Activated T-helper 1 cell treated with anti-CD3 and anti-CD28 coated beads, Interleukin-12 subunit alpha, Interleukin-12 subunit beta, Interleukin-2, Interleukin-4 antibody, amounts not matched to agents 30 ng/mL and 10 ng/mL and 1 ng/mL, durations not matched to agents 14 hours and 24 hours and 36 hours (primary cell): ENCODE measurements at regions not wholly inside any gene's neighbourhood (a gene's known extent, or its start where the extent isn't known, plus 50 kb on each side); places are given as distances from the start of the nearest gene placed in this dataset.
"Not testable (repeated sequence)": the region's sequence is repeated elsewhere in the genome, so short reads cannot be mapped to it uniquely, and the experiment has no call there.

ENCODE experiments used
- DNase-seq: peaks from one replicate; pipeline ENCODE4 v3.0.0; 2021; ENCODE audit warnings: low spot score
- H3K27ac Mint-ChIP-seq: one replicate; pipeline ENCODE4 v1.8.0; 2021; ENCODE audit warnings: mild to moderate bottlenecking, mixed read lengths
- H3K27me3 Mint-ChIP-seq: one replicate; pipeline ENCODE4 v1.8.0; 2022; ENCODE audit warnings: mild to moderate bottlenecking, moderate library complexity, mixed read lengths; ENCODE audit not compliant: insufficient read depth
- H3K36me3 Mint-ChIP-seq: one replicate; pipeline ENCODE4 v1.8.0; 2021; ENCODE audit warnings: low read depth, mixed read lengths
- H3K4me1 Mint-ChIP-seq: one replicate; pipeline ENCODE4 v1.8.0; 2021; ENCODE audit warnings: low read depth, mixed read lengths
- H3K4me3 Mint-ChIP-seq: one replicate; pipeline ENCODE4 v1.8.0; 2021; ENCODE audit warnings: mild to moderate bottlenecking, moderate library complexity, mixed read lengths
- H3K9me3 Mint-ChIP-seq: one replicate; pipeline ENCODE4 v1.8.0; 2021; ENCODE audit warnings: mixed read lengths
- intact Hi-C: fragments of 100-400 bp; cut with micrococcal nuclease; formaldehyde crosslinking; loops from one replicate; pipeline ENCODE4 v1.15.1; 2024

GRCh38 chr13:44744880-44745633, 168.9 kb upstream of the TSC22D1 start:
- Mint-ChIP-seq H3K36me3 (peaks cover 1% of the 10 kb centered on the region), H3K27me3 (peaks cover 9% of the 10 kb centered on the region), H3K4me3 (no peak overlapping the region), H3K4me1 (no peaks in the 10 kb centered on the region), H3K27ac (no peak overlapping the region), H3K9me3 (peaks cover 4% of the 10 kb centered on the region)
- no peak for DNase-seq
- intact Hi-C loops: no loop called here

- DNase-seq: no peak
- Mint-ChIP-seq H3K27me3 (peaks cover 8% of the 10 kb centered on the region), H3K9me3 (peaks cover 4% of the 10 kb centered on the region), H3K4me3 (no peak overlapping the region), H3K36me3 (no peaks in the 10 kb centered on the region), H3K27ac (no peak overlapping the region), H3K4me1 (no peaks in the 10 kb centered on the region)
- intact Hi-C loops: no loop called here
These were observed 163.4 kb upstream of the TSC22D1 start for GRCh38 chr13:44739539-44739938.

GRCh38 chr13:44739120-44739519, 163.0 kb upstream of the TSC22D1 start:
- Mint-ChIP-seq H3K4me3 (no peak overlapping the region), H3K36me3 (no peaks in the 10 kb centered on the region), H3K27me3 (peaks cover 8% of the 10 kb centered on the region), H3K9me3 (peaks cover 4% of the 10 kb centered on the region), H3K4me1 (no peaks in the 10 kb centered on the region), H3K27ac (no peak overlapping the region)
- intact Hi-C loops: no loop called here
- no peak for DNase-seq

GRCh38 chr13:44738463-44738862, 162.3 kb upstream of the TSC22D1 start:
- H3K27me3 Mint-ChIP-seq: peaks cover 8% of the 10 kb centered on the region
- intact Hi-C loops: no loop called here
- no peaks in the 10 kb centered on the region for H3K9me3 Mint-ChIP-seq
- H3K27ac Mint-ChIP-seq: no peak overlapping the region
- H3K4me1 Mint-ChIP-seq: no peaks in the 10 kb centered on the region
- DNase-seq: no peak
- H3K36me3 Mint-ChIP-seq: no peaks in the 10 kb centered on the region
- H3K4me3 Mint-ChIP-seq: no peak overlapping the region

GRCh38 chr13:44735806-44736205, 159.7 kb upstream of the TSC22D1 start:
- intact Hi-C loops: no loop called here
- Mint-ChIP-seq H3K4me3 (no peak overlapping the region), H3K4me1 (no peaks in the 10 kb centered on the region), H3K27ac (no peak overlapping the region), H3K27me3 (peaks cover 9% of the 10 kb centered on the region), H3K36me3 (no peaks in the 10 kb centered on the region), H3K9me3 (no peaks in the 10 kb centered on the region)
- DNase-seq: no peak

- H3K27me3 Mint-ChIP-seq: peaks cover 9% of the 10 kb centered on the region
- H3K27ac Mint-ChIP-seq: no peak overlapping the region
- H3K4me3 Mint-ChIP-seq: no peak overlapping the region
- no peaks in the 10 kb centered on the region for H3K36me3 Mint-ChIP-seq
- no peaks in the 10 kb centered on the region for H3K4me1 Mint-ChIP-seq
- no peak for DNase-seq
- H3K9me3 Mint-ChIP-seq: no peaks in the 10 kb centered on the region
- intact Hi-C loops: no loop called here
These were observed 158.1 kb upstream of the TSC22D1 start for GRCh38 chr13:44734201-44734707.

- Mint-ChIP-seq H3K36me3 (no peaks in the 10 kb centered on the region), H3K27ac (no peak overlapping the region), H3K4me3 (no peak overlapping the region), H3K9me3 (no peaks in the 10 kb centered on the region), H3K4me1 (no peaks in the 10 kb centered on the region), H3K27me3 (peaks cover 5% of the 10 kb centered on the region)
- intact Hi-C loops: no loop called here
- DNase-seq: no peak
These were observed 156.5 kb upstream of the TSC22D1 start for GRCh38 chr13:44732503-44733098.

GRCh38 chr13:44730851-44731250, 154.7 kb upstream of the TSC22D1 start:
- intact Hi-C loops: no loop called here
- DNase-seq: no peak
- Mint-ChIP-seq H3K27ac (no peak overlapping the region), H3K9me3 (no peaks in the 10 kb centered on the region), H3K4me1 (no peaks in the 10 kb centered on the region), H3K27me3 (peaks cover 5% of the 10 kb centered on the region), H3K4me3 (no peak overlapping the region), H3K36me3 (no peaks in the 10 kb centered on the region)

GRCh38 chr13:44730099-44730498, 154.0 kb upstream of the TSC22D1 start:
- no peak overlapping the region for H3K27ac Mint-ChIP-seq
- no peak overlapping the region for H3K4me3 Mint-ChIP-seq
- H3K9me3 Mint-ChIP-seq: no peaks in the 10 kb centered on the region
- no peak for DNase-seq
- H3K27me3 Mint-ChIP-seq: peaks cover 5% of the 10 kb centered on the region
- intact Hi-C loops: no loop called here
- H3K4me1 Mint-ChIP-seq: no peaks in the 10 kb centered on the region
- no peaks in the 10 kb centered on the region for H3K36me3 Mint-ChIP-seq

- H3K36me3 Mint-ChIP-seq, H3K4me1 Mint-ChIP-seq, H3K4me3 Mint-ChIP-seq, H3K27ac Mint-ChIP-seq, DNase-seq, intact Hi-C loops, H3K9me3 Mint-ChIP-seq, H3K27me3 Mint-ChIP-seq: not testable (repeated sequence)
These were observed 151.5 kb upstream of the TSC22D1 start for GRCh38 chr13:44727591-44727990.

GRCh38 chr13:44726778-44727177, 150.6 kb upstream of the TSC22D1 start:
- no peaks in the 10 kb centered on the region for H3K36me3 Mint-ChIP-seq
- no peak overlapping the region for H3K27ac Mint-ChIP-seq
- DNase-seq: no peak
- H3K9me3 Mint-ChIP-seq: peaks cover 7% of the 10 kb centered on the region
- H3K4me3 Mint-ChIP-seq: no peak overlapping the region
- peaks cover 11% of the 10 kb centered on the region for H3K27me3 Mint-ChIP-seq
- intact Hi-C loops: no loop called here
- no peaks in the 10 kb centered on the region for H3K4me1 Mint-ChIP-seq

GRCh38 chr13:44726214-44726613, 150.1 kb upstream of the TSC22D1 start:
- no peak overlapping the region for H3K27ac Mint-ChIP-seq
- intact Hi-C loops: no loop called here
- H3K4me3 Mint-ChIP-seq: no peak overlapping the region
- peaks cover 7% of the 10 kb centered on the region for H3K9me3 Mint-ChIP-seq
- H3K27me3 Mint-ChIP-seq: peaks cover 11% of the 10 kb centered on the region
- DNase-seq: no peak
- H3K36me3 Mint-ChIP-seq: no peaks in the 10 kb centered on the region
- H3K4me1 Mint-ChIP-seq: no peaks in the 10 kb centered on the region

- Mint-ChIP-seq H3K27ac (no peak overlapping the region), H3K36me3 (no peaks in the 10 kb centered on the region), H3K4me1 (no peaks in the 10 kb centered on the region), H3K9me3 (peaks cover 7% of the 10 kb centered on the region), H3K4me3 (no peak overlapping the region), H3K27me3 (peaks cover 18% of the 10 kb centered on the region)
- no peak for DNase-seq
- intact Hi-C loops: no loop called here
These were observed 143.9 kb upstream of the TSC22D1 start for GRCh38 chr13:44719857-44720671.
